OCI-LY7 (cell line): ENCODE measurements at regions not wholly inside any gene's neighbourhood (a gene's known extent, or its start where the extent isn't known, plus 50 kb on each side); places are given as distances from the start of the nearest gene placed in this dataset.

ENCODE experiments used
- BruUV-seq: library from RNA; stranded (reverse); fragments of 400-500 nt; replicated peaks from 2 replicates; lab custom pipeline; 2021; lab: Mats Ljungman, UMichigan
- CTCF ChIA-PET: fragments of 300-600 bp; sonication (Branson Sonifier 250); formaldehyde crosslinking; loops from one replicate; lab custom pipeline; 2022; ENCODE audit warnings: antibody characterized with exemption; ENCODE audit not compliant: unreplicated experiment; lab: Charles Lee
- POLR2A ChIA-PET: fragments of 300-600 bp; sonication (Branson Sonifier 250); formaldehyde crosslinking; loops from one replicate; lab custom pipeline; 2022; ENCODE audit warnings: antibody characterized with exemption; lab: Charles Lee
- DNase-seq: peaks from one replicate; pipeline ENCODE4 v3.0.0-alpha.2; 2015; ENCODE audit warnings: low spot score
- H2AFZ ChIP-seq: fragments of 200-600 bp; sonication (generic), shearing (Covaris generic); 2 replicates; pipeline ENCODE4 v1.6.1; 2014; ENCODE audit warnings: mild to moderate bottlenecking, antibody characterized with exemption, low read length, moderate library complexity
- H3K27ac ChIP-seq: fragments of 200-600 bp; sonication (generic); 2 replicates; pipeline ENCODE4 v1.5.1; 2014; ENCODE audit warnings: mixed run types, low read depth, mild to moderate bottlenecking, moderate library complexity, low read length, inconsistent platforms; ENCODE audit not compliant: poor library complexity, severe bottlenecking
- H3K36me3 ChIP-seq: fragments of 200-600 bp; sonication (generic); 2 replicates; pipeline ENCODE4 v1.6.1; 2014; ENCODE audit warnings: mild to moderate bottlenecking, antibody characterized with exemption, low read length, moderate library complexity, mixed read lengths; ENCODE audit not compliant: insufficient read depth
- H3K4me1 ChIP-seq: fragments of 200-600 bp; sonication (generic); 2 replicates; pipeline ENCODE4 v1.5.1; 2014; ENCODE audit warnings: mild to moderate bottlenecking, low read length; ENCODE audit not compliant: insufficient read depth, poor library complexity, severe bottlenecking
- H3K4me2 ChIP-seq: fragments of 200-600 bp; sonication (generic); 2 replicates; pipeline ENCODE4 v1.6.1; 2014; ENCODE audit warnings: mild to moderate bottlenecking, low read length
- H3K4me3 ChIP-seq: fragments of 200-600 bp; sonication (generic); 2 replicates; pipeline ENCODE4 v1.5.1; 2014; ENCODE audit warnings: mild to moderate bottlenecking, low read depth, low read length; ENCODE audit not compliant: poor library complexity, severe bottlenecking
- H3K79me2 ChIP-seq: fragments of 200-600 bp; sonication (generic); 2 replicates; pipeline ENCODE4 v1.6.1; 2016; ENCODE audit warnings: low read depth, mild to moderate bottlenecking, low read length, moderate library complexity, mixed read lengths; ENCODE audit not compliant: insufficient read depth
- H3K9me2 ChIP-seq: fragments of 200-600 bp; sonication (generic); 2 replicates; pipeline ENCODE4 v1.6.1; 2016; ENCODE audit warnings: mild to moderate bottlenecking, low read length, mixed read lengths; ENCODE audit not compliant: insufficient read depth
- H3K9me3 ChIP-seq: fragments of 200-600 bp; sonication (generic); 2 replicates; pipeline ENCODE4 v1.6.1; 2014; ENCODE audit warnings: mild to moderate bottlenecking, mixed run types, low read length, mixed read lengths
- H4K20me1 ChIP-seq: fragments of 200-600 bp; sonication (generic); 2 replicates; pipeline ENCODE4 v1.6.1; 2014; ENCODE audit warnings: mild to moderate bottlenecking, antibody characterized with exemption, low read length, moderate library complexity, mixed read lengths; ENCODE audit not compliant: insufficient read depth
- EZH2phosphoT487 ChIP-seq: fragments of 200-600 bp; sonication (generic); IDR thresholded peaks from 2 replicates; pipeline ENCODE4 v1.6.1; 2018; ENCODE audit warnings: low read depth, borderline replicate concordance, mild to moderate bottlenecking, mixed run types, antibody characterized with exemption, low read length, moderate library complexity, mixed read lengths
- intact Hi-C: fragments of 100-400 bp; cut with micrococcal nuclease; formaldehyde crosslinking; loops from one replicate; pipeline ENCODE4 v1.10.0; 2022; ENCODE audit not compliant: unreplicated experiment
- TF ChIP-seq, protein P1 (sequence below): fragments of 200-600 bp; sonication (generic); conservative IDR thresholded peaks from 2 replicates; pipeline ENCODE4 v1.5.1; 2014; ENCODE audit warnings: mild to moderate bottlenecking, antibody characterized with exemption, low read length, moderate library complexity, mixed read lengths

DNA sequence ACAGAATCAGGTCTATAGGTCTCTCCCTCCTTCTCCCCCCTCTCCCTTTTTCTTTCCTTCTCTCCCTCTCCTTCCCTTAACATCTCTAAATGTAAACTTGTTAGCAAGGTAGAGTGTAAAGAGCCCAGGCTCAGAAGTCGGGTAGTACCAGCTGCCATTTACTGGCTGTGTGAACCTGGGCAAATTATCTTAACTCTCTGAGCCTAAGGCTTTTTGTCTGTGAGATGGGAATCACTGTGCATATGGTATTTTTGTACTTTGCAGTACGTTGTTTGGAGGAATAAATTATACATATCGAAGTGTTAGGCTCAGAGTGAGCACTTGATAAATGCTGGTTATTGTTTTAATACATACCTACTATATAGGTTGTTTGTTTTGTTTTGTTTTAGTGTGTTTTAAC is 154.0 kb downstream of the RBMX2 start:
- no peaks in the 10 kb centered on the region for H3K9me2 ChIP-seq
- intact Hi-C loops: no loop called here
- H3K9me3 ChIP-seq: no peaks in the 10 kb centered on the region
- H3K4me2 ChIP-seq: no peak overlapping the region
- H2AFZ ChIP-seq: no peak overlapping the region
- POLR2A ChIA-PET: no interaction called here
- H4K20me1 ChIP-seq: no peaks in the 10 kb centered on the region
- CTCF ChIA-PET: no interaction called here
- no peaks in the 10 kb centered on the region for H3K36me3 ChIP-seq
- no peaks in the 10 kb centered on the region for H3K4me1 ChIP-seq
- no peak for TF ChIP-seq EZH2phosphoT487
- TF ChIP-seq, protein P1, sequence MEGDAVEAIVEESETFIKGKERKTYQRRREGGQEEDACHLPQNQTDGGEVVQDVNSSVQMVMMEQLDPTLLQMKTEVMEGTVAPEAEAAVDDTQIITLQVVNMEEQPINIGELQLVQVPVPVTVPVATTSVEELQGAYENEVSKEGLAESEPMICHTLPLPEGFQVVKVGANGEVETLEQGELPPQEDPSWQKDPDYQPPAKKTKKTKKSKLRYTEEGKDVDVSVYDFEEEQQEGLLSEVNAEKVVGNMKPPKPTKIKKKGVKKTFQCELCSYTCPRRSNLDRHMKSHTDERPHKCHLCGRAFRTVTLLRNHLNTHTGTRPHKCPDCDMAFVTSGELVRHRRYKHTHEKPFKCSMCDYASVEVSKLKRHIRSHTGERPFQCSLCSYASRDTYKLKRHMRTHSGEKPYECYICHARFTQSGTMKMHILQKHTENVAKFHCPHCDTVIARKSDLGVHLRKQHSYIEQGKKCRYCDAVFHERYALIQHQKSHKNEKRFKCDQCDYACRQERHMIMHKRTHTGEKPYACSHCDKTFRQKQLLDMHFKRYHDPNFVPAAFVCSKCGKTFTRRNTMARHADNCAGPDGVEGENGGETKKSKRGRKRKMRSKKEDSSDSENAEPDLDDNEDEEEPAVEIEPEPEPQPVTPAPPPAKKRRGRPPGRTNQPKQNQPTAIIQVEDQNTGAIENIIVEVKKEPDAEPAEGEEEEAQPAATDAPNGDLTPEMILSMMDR: no peak
- no peaks in the 10 kb centered on the region for H3K79me2 ChIP-seq
- BruUV-seq: no TSS peak
- H3K27ac ChIP-seq: no peak overlapping the region
- no peak for DNase-seq
- H3K4me3 ChIP-seq: no peak overlapping the region

DNA sequence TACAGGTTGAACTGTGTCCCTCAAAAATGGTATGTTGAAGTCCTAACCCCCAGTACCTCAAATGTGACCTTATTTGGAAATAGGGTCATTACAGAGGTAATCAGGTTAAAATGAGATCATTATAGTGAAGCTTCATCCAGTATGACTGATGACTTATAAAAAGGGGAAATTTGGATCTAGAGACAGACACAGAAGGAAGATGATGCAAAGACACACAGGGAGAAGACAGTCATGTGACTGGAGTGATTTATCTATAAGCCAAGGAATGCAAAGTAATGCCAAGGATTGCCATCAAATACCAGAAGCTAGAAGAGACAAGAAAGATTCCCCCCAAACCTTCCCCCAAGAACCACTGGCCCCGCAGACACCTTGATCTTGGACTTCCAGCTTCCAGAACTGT is 155.2 kb downstream of the RBMX2 start:
- POLR2A ChIA-PET: interaction anchor here (0.7 kb wide), 1 partner anchor 16 kb away, joined by 8 read pairs; no protein-coding TSS in a partner anchor
- Histone ChIP-seq H4K20me1 (no peaks in the 10 kb centered on the region), H3K9me2 (no peaks in the 10 kb centered on the region), H3K9me3 (no peaks in the 10 kb centered on the region), H3K27ac (no peak overlapping the region), H3K79me2 (no peaks in the 10 kb centered on the region), H3K4me2 (no peak overlapping the region), H3K4me1 (no peaks in the 10 kb centered on the region), H2AFZ (no peak overlapping the region), H3K4me3 (no peak overlapping the region), H3K36me3 (no peaks in the 10 kb centered on the region)
- no peak for TF ChIP-seq EZH2phosphoT487
- TF ChIP-seq, protein P1: no peak
- no peak for DNase-seq
- CTCF ChIA-PET: interaction anchor here (0.6 kb wide), 1 partner anchor 9 kb away, joined by 4 read pairs; no protein-coding TSS in a partner anchor
- intact Hi-C loops: no loop called here
- BruUV-seq: no TSS peak

DNA sequence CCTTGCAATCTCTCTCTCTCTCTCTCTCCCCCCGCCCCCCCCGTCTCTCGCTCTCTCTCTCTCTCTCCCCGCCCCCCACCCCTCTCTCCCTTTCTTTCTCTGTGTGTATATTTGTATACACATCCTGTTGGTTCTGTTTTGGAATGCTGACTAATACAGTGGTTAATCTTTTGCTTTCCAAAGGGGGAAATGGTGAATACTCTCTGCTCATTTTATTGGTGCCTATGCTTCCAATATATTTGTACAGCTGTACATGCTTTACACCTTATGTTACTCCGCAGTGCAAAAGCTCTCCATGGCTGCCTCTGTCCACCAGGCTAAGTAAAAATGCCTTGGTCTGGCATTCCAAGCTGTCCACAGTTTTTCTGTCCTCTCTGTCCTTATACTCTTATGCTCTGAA is 158.8 kb downstream of the RBMX2 start:
- intact Hi-C loops: no loop called here
- no peaks in the 10 kb centered on the region for H4K20me1 ChIP-seq
- H3K4me3 ChIP-seq: no peak overlapping the region
- H3K27ac ChIP-seq: no peak overlapping the region
- no peaks in the 10 kb centered on the region for H3K9me3 ChIP-seq
- no peaks in the 10 kb centered on the region for H3K9me2 ChIP-seq
- TF ChIP-seq, protein P1: no peak
- TF ChIP-seq EZH2phosphoT487: no peak
- DNase-seq: no peak
- H3K36me3 ChIP-seq: no peaks in the 10 kb centered on the region
- H2AFZ ChIP-seq: no peak overlapping the region
- CTCF ChIA-PET: interaction anchor here (1.0 kb wide), 1 partner anchor 19 kb away, joined by 3 read pairs; no protein-coding TSS in a partner anchor
- no peaks in the 10 kb centered on the region for H3K4me1 ChIP-seq
- no peak overlapping the region for H3K4me2 ChIP-seq
- no TSS peak for BruUV-seq
- no peaks in the 10 kb centered on the region for H3K79me2 ChIP-seq
- POLR2A ChIA-PET: no interaction called here
